Progenitor cell of endocrine pancreas (in vitro differentiated cells): ENCODE measurements at regions not wholly inside any gene's neighbourhood (a gene's known extent, or its start where the extent isn't known, plus 50 kb on each side); places are given as distances from the start of the nearest gene placed in this dataset.

ENCODE experiments used
- DNase-seq: peaks from one replicate; pipeline ENCODE4 v3.0.0; 2021; ENCODE audit warnings: low spot score; ENCODE audit not compliant: unreplicated experiment
- H3K27ac Mint-ChIP-seq: 2 replicates; pipeline ENCODE4 v1.8.0; 2021; ENCODE audit warnings: mild to moderate bottlenecking, moderate library complexity, mixed read lengths
- H3K27me3 Mint-ChIP-seq: 2 replicates; pipeline ENCODE4 v1.8.0; 2021; ENCODE audit warnings: mixed read lengths
- H3K36me3 Mint-ChIP-seq: 2 replicates; pipeline ENCODE4 v1.8.0; 2022; ENCODE audit warnings: mixed read lengths; ENCODE audit not compliant: insufficient read depth
- H3K4me1 Mint-ChIP-seq: 2 replicates; pipeline ENCODE4 v1.8.0; 2021; ENCODE audit warnings: low read depth, mixed read lengths
- H3K4me3 Mint-ChIP-seq: 2 replicates; pipeline ENCODE4 v1.8.0; 2021; ENCODE audit warnings: low read depth, mild to moderate bottlenecking, moderate library complexity, mixed read lengths
- H3K9me3 Mint-ChIP-seq: 2 replicates; pipeline ENCODE4 v1.8.0; 2021; ENCODE audit warnings: low read depth, mixed read lengths
- TF ChIP-seq, protein P1 (sequence below): fragments of 200-600 bp; sonication (generic); IDR thresholded peaks from one replicate; pipeline ENCODE4 v1.5.0; 2021; ENCODE audit warnings: antibody characterized with exemption, mild to moderate bottlenecking; ENCODE audit not compliant: unreplicated experiment

DNA sequence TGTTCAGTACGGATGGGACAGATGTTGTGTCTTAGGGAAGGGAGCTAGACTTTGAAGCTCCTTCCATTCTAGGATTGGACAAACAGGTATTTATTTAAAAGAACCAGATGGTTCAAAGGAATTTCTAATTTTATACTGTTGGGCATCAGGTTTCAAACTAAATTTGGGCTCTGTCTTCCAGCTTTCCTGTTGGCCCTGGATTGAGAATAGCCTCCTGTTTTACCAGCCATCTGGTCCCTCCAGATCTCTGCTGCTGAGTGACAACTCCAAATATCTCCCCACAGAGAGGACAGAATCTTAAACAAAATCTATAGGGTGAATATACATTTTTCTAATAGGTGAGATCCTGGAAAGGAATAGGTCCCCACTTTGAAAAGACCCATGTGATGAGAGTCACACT lies 52.5 kb upstream of the CNIH3 start:
- Mint-ChIP-seq H3K4me1 (no peaks in the 10 kb centered on the region), H3K27ac (no peak overlapping the region), H3K4me3 (no peak overlapping the region), H3K27me3 (no peaks in the 10 kb centered on the region), H3K36me3 (no peaks in the 10 kb centered on the region), H3K9me3 (peaks cover 12% of the 10 kb centered on the region)
- TF ChIP-seq, protein P1, sequence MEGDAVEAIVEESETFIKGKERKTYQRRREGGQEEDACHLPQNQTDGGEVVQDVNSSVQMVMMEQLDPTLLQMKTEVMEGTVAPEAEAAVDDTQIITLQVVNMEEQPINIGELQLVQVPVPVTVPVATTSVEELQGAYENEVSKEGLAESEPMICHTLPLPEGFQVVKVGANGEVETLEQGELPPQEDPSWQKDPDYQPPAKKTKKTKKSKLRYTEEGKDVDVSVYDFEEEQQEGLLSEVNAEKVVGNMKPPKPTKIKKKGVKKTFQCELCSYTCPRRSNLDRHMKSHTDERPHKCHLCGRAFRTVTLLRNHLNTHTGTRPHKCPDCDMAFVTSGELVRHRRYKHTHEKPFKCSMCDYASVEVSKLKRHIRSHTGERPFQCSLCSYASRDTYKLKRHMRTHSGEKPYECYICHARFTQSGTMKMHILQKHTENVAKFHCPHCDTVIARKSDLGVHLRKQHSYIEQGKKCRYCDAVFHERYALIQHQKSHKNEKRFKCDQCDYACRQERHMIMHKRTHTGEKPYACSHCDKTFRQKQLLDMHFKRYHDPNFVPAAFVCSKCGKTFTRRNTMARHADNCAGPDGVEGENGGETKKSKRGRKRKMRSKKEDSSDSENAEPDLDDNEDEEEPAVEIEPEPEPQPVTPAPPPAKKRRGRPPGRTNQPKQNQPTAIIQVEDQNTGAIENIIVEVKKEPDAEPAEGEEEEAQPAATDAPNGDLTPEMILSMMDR: no peak
- no peak for DNase-seq

DNA sequence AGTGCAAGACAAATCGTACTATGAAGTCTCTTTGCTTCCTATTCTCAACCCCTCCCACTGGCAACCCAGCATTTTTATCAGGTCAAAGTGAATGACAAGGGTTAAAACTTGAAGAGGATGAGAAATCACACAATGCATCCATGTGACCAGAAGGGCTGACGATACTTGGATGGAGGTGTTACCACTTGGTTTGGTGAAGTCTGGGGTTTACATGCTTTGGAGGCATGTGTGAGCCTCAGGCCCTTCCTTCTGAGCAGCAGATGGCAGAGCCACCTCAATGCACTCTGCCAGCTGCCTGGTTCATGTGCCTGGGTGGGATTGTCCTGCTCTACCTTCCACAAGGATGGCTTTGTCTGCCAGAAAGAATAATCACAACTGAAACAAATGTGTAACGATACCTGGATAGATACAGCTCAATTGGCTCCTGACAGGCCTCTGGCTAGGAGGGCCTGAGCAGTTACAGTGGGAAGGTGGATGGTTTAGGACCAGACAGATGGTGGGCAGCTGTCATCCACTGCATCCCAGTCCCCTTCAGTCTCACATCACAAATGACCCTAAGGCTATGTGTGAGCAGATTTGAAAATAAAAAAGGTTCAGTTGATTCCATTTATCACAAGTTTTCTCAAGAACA lies 51.5 kb upstream of the CNIH3 start:
- Mint-ChIP-seq H3K36me3 (no peaks in the 10 kb centered on the region), H3K27me3 (no peaks in the 10 kb centered on the region)
- TF ChIP-seq, protein P1: no peak

DNA sequence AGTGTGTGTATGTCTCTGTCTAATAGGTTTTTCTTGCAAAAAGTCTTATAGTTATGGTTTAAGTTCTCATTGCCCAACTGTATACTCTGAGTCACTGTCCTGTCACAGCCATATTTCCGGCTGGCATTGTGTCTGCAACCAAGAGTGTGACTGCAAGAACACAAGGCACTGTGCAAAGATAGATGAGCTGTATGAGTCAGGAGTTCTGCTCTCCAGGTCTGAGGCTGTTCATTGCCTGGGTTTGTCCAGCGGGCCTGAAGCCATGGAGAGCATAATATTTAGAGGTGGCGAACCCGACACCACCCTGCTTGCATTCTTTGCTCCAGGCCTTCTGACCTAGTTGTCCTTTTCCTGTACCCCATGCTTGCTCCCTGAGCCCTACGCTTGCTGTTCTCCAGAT lies 50.9 kb upstream of the CNIH3 start:
- H3K4me3 Mint-ChIP-seq: no peak overlapping the region
- TF ChIP-seq, protein P1: no peak
- no peaks in the 10 kb centered on the region for H3K36me3 Mint-ChIP-seq
- H3K27me3 Mint-ChIP-seq: no peaks in the 10 kb centered on the region
- H3K4me1 Mint-ChIP-seq: no peaks in the 10 kb centered on the region
- no peak for DNase-seq
- peaks cover 12% of the 10 kb centered on the region for H3K9me3 Mint-ChIP-seq
- no peak overlapping the region for H3K27ac Mint-ChIP-seq

More for the DNA sequence above, 51.5 kb upstream of the CNIH3 start:
- DNase-seq: no peak
- H3K4me1 Mint-ChIP-seq: no peaks in the 10 kb centered on the region
- no peak overlapping the region for H3K4me3 Mint-ChIP-seq
- no peak overlapping the region for H3K27ac Mint-ChIP-seq
- peaks cover 12% of the 10 kb centered on the region for H3K9me3 Mint-ChIP-seq

DNA sequence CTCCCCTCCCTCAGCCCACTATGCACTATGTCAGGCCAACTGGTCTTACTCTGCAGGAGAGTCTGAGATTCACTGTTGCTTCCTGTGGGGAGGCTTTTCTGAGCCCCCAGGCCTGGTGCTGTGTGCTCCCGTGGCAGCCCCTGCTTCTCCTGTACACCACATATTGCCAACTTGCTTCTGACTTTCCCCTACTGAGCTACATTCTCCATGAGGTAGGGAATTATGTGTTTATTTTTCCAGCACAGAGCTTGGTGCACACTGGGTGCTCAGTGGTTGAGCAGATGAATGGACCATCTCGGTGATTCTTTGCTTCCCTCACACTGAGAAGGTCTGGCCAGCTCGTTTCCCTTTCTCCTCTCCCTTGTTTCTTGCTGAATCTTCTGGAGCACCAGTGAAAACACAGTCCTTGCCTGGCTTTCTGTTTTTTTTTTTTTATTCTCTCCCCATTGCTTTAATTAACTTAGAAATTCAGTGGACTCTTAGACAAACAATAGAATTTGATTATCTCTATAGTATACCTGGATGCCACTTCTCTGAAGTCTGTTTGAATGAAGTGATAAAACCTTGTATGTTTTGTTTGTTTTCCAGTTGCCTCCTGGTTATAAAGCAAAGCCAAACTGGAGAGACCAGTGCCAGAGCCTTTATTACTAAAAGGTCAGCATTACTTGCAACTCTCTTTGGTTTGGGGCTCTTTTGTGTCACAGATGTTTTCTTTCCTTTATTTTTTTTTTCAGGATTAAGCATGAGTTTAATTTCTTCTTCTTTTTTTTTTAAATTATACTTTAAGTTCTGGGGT lies 50.3 kb upstream of the CNIH3 start:
- DNase-seq: no peak
- Mint-ChIP-seq H3K9me3 (peaks cover 11% of the 10 kb centered on the region), H3K4me1 (no peaks in the 10 kb centered on the region), H3K4me3 (no peak overlapping the region), H3K27me3 (no peaks in the 10 kb centered on the region), H3K36me3 (no peaks in the 10 kb centered on the region), H3K27ac (no peak overlapping the region)
- TF ChIP-seq, protein P1: no peak
